Motor neuron (in vitro differentiated cells): ENCODE measurements at regions not wholly inside any gene's neighbourhood (a gene's known extent, or its start where the extent isn't known, plus 50 kb on each side); places are given as distances from the start of the nearest gene placed in this dataset.
A peak's percentile ranks its signal among the peaks of the same experiment; 100 is the strongest.

ENCODE experiments used
- ATAC-seq, 8 experiments: fragments of 200-7000 bp; cut with Tn5 transposase; replicated peaks in 6 of 8; 2 replicates each; pipeline ENCODE4 v1.8.0; 2021; ENCODE audit warnings: mild to moderate bottlenecking in 8 of 8, moderate library complexity in 8 of 8
- H3K27ac ChIP-seq, 2 donors: fragments of 250-450 bp; sonication (Bioruptor Pico); 2 replicates each; pipeline ENCODE4 v1.9.0; 2021; ENCODE audit warnings: antibody characterized with exemption in 2 of 2, mild to moderate bottlenecking in 2 of 2, moderate library complexity in 1 of 2
- H3K4me1 ChIP-seq, 2 donors: fragments of 250-450 bp; sonication (Bioruptor Pico); replicated peaks in 1 of 2; 2 replicates each; pipeline ENCODE4 v1.6.1; 2021; ENCODE audit warnings: antibody characterized with exemption in 2 of 2, mild to moderate bottlenecking in 2 of 2, moderate library complexity in 1 of 2
- H3K4me3 ChIP-seq, 5 donors: fragments of 250-450 bp; sonication (Bioruptor Pico); 2 replicates each; pipeline ENCODE4 v1.9.0; 2021; ENCODE audit warnings: antibody characterized with exemption in 5 of 5, mild to moderate bottlenecking in 5 of 5, moderate library complexity in 4 of 5
- WGBS, 10 experiments: fragments of 450-650 bp; shearing (Covaris generic); methylation state at CpG; one replicate each; pipeline ENCODE4 v1.0.0; 2022; 5-methylcytosine and 5-hydroxymethylcytosine counted together
- in situ Hi-C, 9 experiments: fragments of 400-800 bp; cut with MboI; loops; one replicate each; pipeline ENCODE4 v1.15.0; 2021; ENCODE audit warnings: low sequenced_read_pairs in 9 of 9, low pct_unique_long_range_greater_than_20kb in 2 of 9; ENCODE audit not compliant: unreplicated experiment in 9 of 9

DNA sequence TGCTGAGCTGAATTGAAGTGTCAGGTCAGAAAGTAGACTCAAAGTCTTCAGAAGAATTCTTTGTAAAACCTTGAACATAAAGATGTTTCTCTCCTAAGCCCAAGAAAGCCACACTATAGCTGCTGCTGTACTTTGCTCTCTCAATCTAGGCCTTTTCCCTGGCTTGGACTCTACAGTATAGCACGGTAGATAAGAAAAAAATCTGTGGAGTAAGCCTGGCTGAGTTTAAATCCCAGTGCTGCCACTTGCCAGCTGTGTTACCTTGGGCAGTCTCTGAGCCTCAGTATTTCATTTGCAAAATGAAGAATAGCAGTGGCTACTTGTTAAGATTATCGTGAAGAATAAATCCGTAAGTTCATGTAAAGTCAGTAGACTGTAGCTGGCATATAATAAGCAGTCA is 53.3 kb upstream of the UFL1 start:
- H3K4me3 ChIP-seq, result no peak overlapping the region
- 0 to 92% (median 37%) methylated on average over 1 to 3 of the region's 3 CpGs; no CpG with 5 or more reads in 4 of the 10 experiments for WGBS, 10 experiments
- H3K27ac ChIP-seq, result no peak overlapping the region
- H3K4me1 ChIP-seq, result no peaks in the 10 kb centered on the region
- in situ Hi-C loops, result no loop called here
- ATAC-seq, result no peak

- Histone ChIP-seq H3K27ac (no peak overlapping the region), H3K4me3 (no peak overlapping the region), H3K4me1 (no peaks in the 10 kb centered on the region)
- WGBS, 10 experiments, result 0 to 58% (median 36%) methylated on average over 1 to 2 of the region's 2 CpGs; no CpG with 5 or more reads in 3 of the 10 experiments
- peak in 2 of 8 experiments; percentile 29 to 32 for ATAC-seq
- in situ Hi-C loops, result no loop called here
Observed at GRCh38 chr6:96468681-96469224, 52.9 kb upstream of the UFL1 start.

DNA sequence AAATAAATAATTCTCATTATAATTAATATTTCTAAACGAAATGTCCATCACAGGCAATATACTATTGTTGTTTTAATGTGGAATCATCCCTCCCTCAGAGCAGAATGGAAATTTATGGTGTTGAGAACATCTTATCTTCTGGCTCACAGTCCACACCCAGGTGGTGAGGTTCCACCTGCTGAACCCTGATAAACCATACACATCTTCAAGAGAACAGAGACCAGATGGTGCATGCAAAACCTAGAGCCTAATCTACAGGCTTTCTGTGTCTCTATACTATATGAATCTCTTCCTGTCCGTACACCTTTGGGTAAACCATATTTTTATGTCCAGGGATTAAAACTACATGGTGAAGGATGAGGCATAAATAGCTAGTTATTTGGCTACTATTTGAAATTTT is 52.3 kb upstream of the UFL1 start:
- in situ Hi-C loops, result no loop called here
- WGBS, 10 experiments, result 0 to 80% (median 37%) methylated on average over 1 to 2 of the region's 2 CpGs; no CpG with 5 or more reads in 2 of the 10 experiments
- no peak overlapping the region for H3K27ac ChIP-seq
- ATAC-seq, result no peak
- no peaks in the 10 kb centered on the region for H3K4me1 ChIP-seq
- no peak overlapping the region for H3K4me3 ChIP-seq

- ATAC-seq, result no peak
- WGBS, 10 experiments, result 0 to 100% (median 73%) methylated on average over 1 to 2 of the region's 2 CpGs
- no peak overlapping the region for H3K4me3 ChIP-seq
- H3K27ac ChIP-seq, result no peak overlapping the region
- in situ Hi-C loops, result no loop called here
- H3K4me1 ChIP-seq, result no peaks in the 10 kb centered on the region
Observed at GRCh38 chr6:96470296-96470695, 51.3 kb upstream of the UFL1 start.
